GM23248 (cell line): ENCODE measurements at regions not wholly inside any gene's neighbourhood (a gene's known extent, or its start where the extent isn't known, plus 50 kb on each side); places are given as distances from the start of the nearest gene placed in this dataset.

Experiments
- DNase-seq: peaks from one replicate; pipeline ENCODE4 v3.0.0-alpha.2; 2015
- H2AFZ ChIP-seq: fragments of 200-600 bp; sonication (generic); 2 replicates; pipeline ENCODE4 v1.6.1; 2016; ENCODE audit warnings: antibody characterized with exemption
- H3F3A ChIP-seq: fragments of 200-600 bp; sonication (generic); 2 replicates; pipeline ENCODE4 v1.6.1; 2016; ENCODE audit warnings: mild to moderate bottlenecking, antibody characterized with exemption, mixed run types; ENCODE audit not compliant: insufficient read depth
- H3K27ac ChIP-seq: fragments of 200-600 bp; sonication (generic); 2 replicates; pipeline ENCODE4 v1.5.1; 2016; ENCODE audit warnings: mild to moderate bottlenecking
- H3K27me3 ChIP-seq: fragments of 200-600 bp; sonication (generic); replicated peaks from 2 replicates; pipeline ENCODE4 v1.6.1; 2016; ENCODE audit warnings: mild to moderate bottlenecking; ENCODE audit not compliant: insufficient read depth
- H3K36me3 ChIP-seq: fragments of 200-600 bp; sonication (generic); 2 replicates; pipeline ENCODE4 v1.6.1; 2016; ENCODE audit warnings: low read depth, mild to moderate bottlenecking
- H3K4me1 ChIP-seq: fragments of 200-600 bp; sonication (generic); 2 replicates; pipeline ENCODE4 v1.6.1; 2016; ENCODE audit warnings: mild to moderate bottlenecking; ENCODE audit not compliant: insufficient read depth
- H3K4me2 ChIP-seq: fragments of 200-600 bp; sonication (generic); one replicate; pipeline ENCODE4 v1.6.1; 2016; ENCODE audit warnings: mild to moderate bottlenecking; ENCODE audit not compliant: unreplicated experiment
- H3K4me3 ChIP-seq: fragments of 200-600 bp; sonication (generic); 2 replicates; pipeline ENCODE4 v1.5.1; 2016; ENCODE audit warnings: mild to moderate bottlenecking
- H3K79me2 ChIP-seq: fragments of 200-600 bp; sonication (generic); 2 replicates; pipeline ENCODE4 v1.6.1; 2016; ENCODE audit warnings: mild to moderate bottlenecking; ENCODE audit not compliant: insufficient read depth
- H3K9ac ChIP-seq: fragments of 200-600 bp; sonication (generic); 2 replicates; pipeline ENCODE4 v1.6.1; 2016; ENCODE audit warnings: mild to moderate bottlenecking
- H3K9me2 ChIP-seq: fragments of 200-600 bp; sonication (generic); 2 replicates; pipeline ENCODE4 v1.6.1; 2016; ENCODE audit warnings: mixed run types, mild to moderate bottlenecking, moderate library complexity; ENCODE audit not compliant: insufficient read depth
- H3K9me3 ChIP-seq: fragments of 200-600 bp; sonication (generic); one replicate; pipeline ENCODE4 v1.6.1; 2017; ENCODE audit warnings: low read depth
- H4K20me1 ChIP-seq: fragments of 200-600 bp; sonication (generic); 2 replicates; pipeline ENCODE4 v1.6.0; 2016; ENCODE audit not compliant: insufficient read depth
- EZH2 ChIP-seq: fragments of 200-600 bp; sonication (generic); IDR thresholded peaks from 2 replicates; pipeline ENCODE4 v1.6.1; 2018; ENCODE audit warnings: antibody characterized with exemption, mild to moderate bottlenecking; ENCODE audit not compliant: insufficient read depth, poor library complexity, severe bottlenecking
- EZH2phosphoT487 ChIP-seq: fragments of 200-600 bp; sonication (generic); IDR thresholded peaks from 2 replicates; pipeline ENCODE4 v1.6.1; 2018; ENCODE audit warnings: antibody characterized with exemption, moderate library complexity, mild to moderate bottlenecking, low read depth; ENCODE audit not compliant: insufficient read depth
- WGBS, 2 experiments: methylation state at CpG; one replicate each; pipeline ENCODE4 v1.1.6; 2015 to 2017; ENCODE audit warnings: low lambda C conversion rate in 2 of 2, low coverage in 1 of 2; ENCODE audit errors: missing lambda C conversion rate in 2 of 2; 5-methylcytosine and 5-hydroxymethylcytosine counted together
- in situ Hi-C: fragments of 300-500 bp; cut with MboI; formaldehyde crosslinking; loops from 2 replicates; pipeline ENCODE4 v1.15.0; 2020

DNA sequence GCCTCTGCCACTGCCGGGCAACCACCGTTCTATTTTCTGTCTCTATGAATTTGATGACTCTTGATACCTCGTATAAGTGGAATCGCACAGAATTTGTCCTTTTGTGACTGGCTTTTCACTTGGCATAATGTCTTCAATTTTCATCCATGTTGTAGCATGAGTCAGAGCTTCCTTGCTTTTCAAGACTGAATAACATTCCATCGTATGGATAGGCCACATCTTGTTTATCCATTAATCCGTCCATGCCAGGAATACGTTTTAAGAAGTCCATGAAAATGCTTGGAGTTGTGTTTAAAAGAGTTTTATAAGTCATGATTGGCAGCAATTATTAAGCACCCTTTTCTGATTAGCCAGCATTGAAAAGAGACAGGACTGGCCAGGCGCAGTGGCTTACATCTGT is 53.6 kb upstream of the CLDN10 start:
- in situ Hi-C loops: no loop called here
- WGBS, 2 experiments: 62 to 63% methylated on average over 8 of the region's 8 CpGs
- no peaks in the 10 kb centered on the region for H4K20me1 ChIP-seq
- no peak overlapping the region for H3K27ac ChIP-seq
- H3K79me2 ChIP-seq: no peaks in the 10 kb centered on the region
- no peak overlapping the region for H3K4me2 ChIP-seq
- no peak for TF ChIP-seq EZH2phosphoT487
- no peak for TF ChIP-seq EZH2
- no peak overlapping the region for H3K4me3 ChIP-seq
- H2AFZ ChIP-seq: no peak overlapping the region
- no peak for DNase-seq
- no peaks in the 10 kb centered on the region for H3K9me2 ChIP-seq
- H3K36me3 ChIP-seq: no peaks in the 10 kb centered on the region
- no peaks in the 10 kb centered on the region for H3F3A ChIP-seq
- H3K4me1 ChIP-seq: no peaks in the 10 kb centered on the region
- no peaks in the 10 kb centered on the region for H3K9me3 ChIP-seq
- no peak overlapping the region for H3K9ac ChIP-seq
- no peaks in the 10 kb centered on the region; the same call in 1 of the 2 replicates for H3K27me3 ChIP-seq

DNA sequence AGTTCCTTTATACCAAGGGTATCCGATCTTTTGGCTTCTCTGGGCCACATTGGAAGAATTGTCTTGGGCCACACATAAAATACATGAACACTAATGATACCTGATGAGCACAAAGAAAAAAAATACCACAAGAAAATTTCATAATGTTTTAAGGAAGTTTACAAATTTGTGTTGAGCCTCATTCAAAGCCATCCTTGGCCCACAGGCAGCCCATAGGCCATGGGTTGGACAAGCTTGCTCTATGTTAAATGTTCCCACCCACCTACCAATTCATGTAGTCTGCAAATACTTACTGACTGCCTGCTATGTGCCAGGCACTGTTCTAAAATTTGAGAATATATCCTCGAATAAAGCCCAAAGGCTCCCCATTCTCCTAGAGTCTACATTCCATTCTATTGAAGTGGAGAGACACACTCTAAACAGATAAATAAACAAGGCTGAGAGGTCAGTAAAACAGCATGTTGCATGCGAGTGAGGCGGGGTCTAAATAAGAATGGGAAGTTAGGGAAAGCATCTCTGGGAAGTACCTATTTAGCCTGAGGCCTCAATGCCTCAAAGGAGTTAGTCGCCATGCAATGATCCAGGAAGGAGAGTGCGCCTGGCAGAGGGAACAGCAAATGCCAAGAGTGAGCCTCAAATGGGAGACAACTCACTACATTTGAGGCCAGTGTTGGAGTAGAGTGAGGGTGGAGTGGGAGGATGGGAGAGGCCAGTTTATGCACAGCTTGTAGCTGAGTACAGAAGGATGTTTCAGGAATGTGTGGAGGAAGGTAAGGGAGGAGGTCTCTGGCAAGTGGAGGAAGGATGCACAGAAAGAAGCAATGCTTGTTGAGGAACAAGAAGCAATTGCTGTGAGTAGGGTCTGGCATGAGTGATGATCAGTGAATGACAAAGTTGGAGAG is 52.5 kb upstream of the CLDN10 start:
- in situ Hi-C loops: no loop called here
- WGBS, 2 experiments: 49 to 50% methylated on average over 6 of the region's 6 CpGs
- no peak overlapping the region for H3K9ac ChIP-seq
- no peaks in the 10 kb centered on the region for H3K79me2 ChIP-seq
- no peak overlapping the region for H3K4me2 ChIP-seq
- H3K9me2 ChIP-seq: no peaks in the 10 kb centered on the region
- H3K9me3 ChIP-seq: no peaks in the 10 kb centered on the region
- H3K36me3 ChIP-seq: no peaks in the 10 kb centered on the region
- no peak overlapping the region for H3K4me3 ChIP-seq
- H4K20me1 ChIP-seq: no peaks in the 10 kb centered on the region
- H3F3A ChIP-seq: no peaks in the 10 kb centered on the region
- no peak overlapping the region for H2AFZ ChIP-seq
- no peaks in the 10 kb centered on the region; the same call in 1 of the 2 replicates for H3K27me3 ChIP-seq
- no peak for DNase-seq
- H3K4me1 ChIP-seq: no peaks in the 10 kb centered on the region
- H3K27ac ChIP-seq: no peak overlapping the region
- no peak for TF ChIP-seq EZH2
- TF ChIP-seq EZH2phosphoT487: no peak

DNA sequence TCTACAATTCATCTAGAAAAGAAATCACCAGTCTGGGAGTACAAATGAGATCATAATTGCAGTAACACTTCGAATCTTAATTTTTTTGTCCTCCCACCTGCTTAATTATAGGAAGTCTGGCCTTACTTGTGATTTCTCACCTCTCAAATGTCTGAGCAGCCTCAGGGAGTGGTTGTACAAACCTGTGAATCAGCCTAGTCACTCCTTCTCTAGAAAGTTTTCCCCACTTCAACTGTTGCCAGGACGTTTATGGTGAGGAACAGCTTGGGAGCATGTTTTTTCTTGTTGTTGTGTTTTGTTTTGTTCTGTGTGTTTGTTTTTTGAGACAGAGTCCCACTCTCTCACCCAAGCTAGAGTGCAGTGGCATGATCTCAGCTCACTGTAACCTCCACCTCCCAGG is 50.3 kb upstream of the CLDN10 start:
- H3K9ac ChIP-seq: no peak overlapping the region
- no peaks in the 10 kb centered on the region; the same call in 1 of the 2 replicates for H3K27me3 ChIP-seq
- no peak for DNase-seq
- H3K4me3 ChIP-seq: no peak overlapping the region
- no peaks in the 10 kb centered on the region for H3K4me1 ChIP-seq
- no peaks in the 10 kb centered on the region for H3K36me3 ChIP-seq
- TF ChIP-seq EZH2 (no peak), EZH2phosphoT487 (no peak)
- no peaks in the 10 kb centered on the region for H4K20me1 ChIP-seq
- H3K9me2 ChIP-seq: no peaks in the 10 kb centered on the region
- in situ Hi-C loops: no loop called here
- no peaks in the 10 kb centered on the region for H3F3A ChIP-seq
- H3K79me2 ChIP-seq: no peaks in the 10 kb centered on the region
- WGBS, 2 experiments: 26 to 37% methylated on average over 2 of the region's 2 CpGs
- H3K4me2 ChIP-seq: no peak overlapping the region
- no peaks in the 10 kb centered on the region for H3K9me3 ChIP-seq
- H3K27ac ChIP-seq: no peak overlapping the region
- H2AFZ ChIP-seq: no peak overlapping the region
